ENCODE measurements at regions not wholly inside any gene's neighbourhood (a gene's known extent, or its start where the extent isn't known, plus 50 kb on each side); places are given as distances from the start of the nearest gene placed in this dataset.

DNA sequence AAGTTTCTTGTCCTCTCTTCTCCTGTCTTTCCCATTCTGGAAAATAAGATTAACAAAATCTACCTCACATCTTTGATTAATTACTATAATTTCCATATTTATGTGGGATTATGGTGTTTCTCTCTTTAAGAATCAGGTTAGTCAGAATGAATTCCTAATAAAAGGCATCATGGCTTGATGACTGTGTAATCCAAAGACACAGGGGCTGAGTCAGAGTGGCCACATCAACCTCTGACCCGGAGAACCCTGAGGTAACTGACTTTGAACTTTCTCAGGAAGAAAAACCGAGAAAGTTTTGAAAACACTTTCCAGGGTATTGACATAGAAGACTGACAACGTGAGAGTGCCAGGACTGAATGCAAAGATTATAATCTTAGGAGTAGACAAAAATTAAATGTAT, 170.3 kb upstream of the MCTP2 start:
- H3K4me1 Mint-ChIP-seq (ENCODE audit: low read depth in 2 of 2): peaks cover 7 to 12% of the 10 kb centered on the region in 2 donors
- H3K4me3 Mint-ChIP-seq: no peak overlapping the region
- ATAC-seq (no peak), DNase-seq (ENCODE audit: low spot score) (no peak)
- H3K36me3 Mint-ChIP-seq: no peaks in the 10 kb centered on the region
- H3K27ac Mint-ChIP-seq: no peak overlapping the region
- no peaks in the 10 kb centered on the region for H3K9me3 Mint-ChIP-seq
- peaks cover 24 to 45% of the 10 kb centered on the region in 2 donors for H3K27me3 Mint-ChIP-seq

DNA sequence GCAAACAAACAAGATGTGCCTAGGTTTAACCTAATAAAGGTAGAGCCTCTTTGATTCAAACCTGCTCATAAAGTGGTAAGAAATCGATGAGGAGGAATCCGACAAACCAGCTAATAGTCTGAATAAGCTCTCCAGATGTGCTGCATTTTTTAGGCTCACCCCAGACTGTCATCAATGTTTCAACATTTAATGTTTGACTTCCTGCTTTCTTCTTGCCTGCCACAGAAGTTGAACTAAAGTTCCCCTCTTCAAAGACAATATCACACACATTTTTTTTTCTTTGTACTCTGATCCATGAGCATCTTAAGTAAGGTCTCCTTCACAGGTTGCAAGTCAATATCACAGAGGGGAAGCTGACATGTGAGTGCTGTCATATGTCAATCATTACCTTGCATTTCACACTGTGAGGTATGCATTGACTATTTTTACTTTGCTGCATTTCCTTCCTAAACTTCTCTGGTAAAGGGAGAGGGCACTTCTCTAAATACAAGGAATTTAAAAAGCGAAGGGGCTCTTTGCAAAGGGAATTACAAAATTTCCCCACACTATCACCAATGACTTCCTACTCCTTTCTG, 172.3 kb upstream of the MCTP2 start:
- Mint-ChIP-seq H3K9me3 (no peaks in the 10 kb centered on the region), H3K36me3 (no peaks in the 10 kb centered on the region), H3K27me3 (peaks cover 20 to 33% of the 10 kb centered on the region in 2 donors), H3K4me1 (ENCODE audit: low read depth in 2 of 2) (peaks cover 7 to 12% of the 10 kb centered on the region in 2 donors), H3K27ac (no peak overlapping the region), H3K4me3 (no peak overlapping the region)
- DNase-seq (ENCODE audit: low spot score) (no peak), ATAC-seq (no peak)

DNA sequence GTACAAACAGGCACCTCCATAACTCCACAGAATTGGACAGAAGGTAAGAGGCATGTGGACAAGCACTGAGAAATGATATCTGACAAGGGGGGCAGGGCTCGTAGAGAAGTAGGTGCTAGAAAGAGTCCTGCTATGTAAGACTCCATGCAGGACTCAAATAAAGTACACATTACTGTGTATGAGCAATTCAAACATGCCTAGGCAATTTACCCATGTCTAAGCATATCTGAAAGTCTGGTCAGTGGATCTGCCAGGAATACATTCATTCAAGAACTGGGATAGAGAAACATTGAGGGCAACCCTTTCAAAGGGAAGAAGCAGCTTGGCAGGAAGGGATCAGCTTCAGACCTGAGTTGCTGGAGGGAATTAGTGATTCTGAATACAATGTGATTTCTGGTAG, 174.1 kb upstream of the MCTP2 start:
- Mint-ChIP-seq H3K9me3 (no peaks in the 10 kb centered on the region), H3K4me3 (peak overlapping the region; percentile 2), H3K36me3 (no peaks in the 10 kb centered on the region), H3K27ac (peak overlapping the region in 1 of 2 donors; percentile 6), H3K4me1 (ENCODE audit: low read depth in 2 of 2) (peaks cover 7 to 12% of the 10 kb centered on the region in 2 donors), H3K27me3 (peaks cover 19 to 26% of the 10 kb centered on the region in 2 donors)
- ATAC-seq (no peak), DNase-seq (ENCODE audit: low spot score) (no peak)

DNA sequence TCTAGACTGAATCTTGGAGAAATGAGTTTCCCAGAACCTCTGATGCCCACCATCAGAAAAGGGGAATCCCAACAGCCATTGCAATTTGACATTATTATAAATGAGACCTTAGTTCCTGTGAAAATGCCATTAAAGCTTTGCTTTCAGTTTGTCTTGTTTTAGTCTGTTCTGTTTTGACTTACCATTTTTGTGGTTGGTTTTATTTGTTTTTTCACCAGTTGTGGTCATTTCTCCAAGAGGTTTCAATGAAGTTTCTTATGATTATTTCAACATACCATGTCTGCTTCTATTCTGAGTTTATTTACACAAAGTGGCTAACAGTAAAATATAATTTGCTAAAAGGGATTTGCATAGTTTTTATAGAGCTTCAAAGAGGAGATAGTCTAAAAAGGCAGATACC, 175.0 kb upstream of the MCTP2 start:
- Mint-ChIP-seq H3K4me3 (peak overlapping the region; percentile 2), H3K27ac (peak overlapping the region in 1 of 2 donors; percentile 6), H3K4me1 (ENCODE audit: low read depth in 2 of 2) (peaks cover 7 to 12% of the 10 kb centered on the region in 2 donors), H3K27me3 (peaks cover 19% of the 10 kb centered on the region in 2 donors), H3K9me3 (no peaks in the 10 kb centered on the region), H3K36me3 (no peaks in the 10 kb centered on the region)
- ATAC-seq: peak in 1 of 2 donors; percentile 63
- DNase-seq (ENCODE audit: low spot score): no peak

DNA sequence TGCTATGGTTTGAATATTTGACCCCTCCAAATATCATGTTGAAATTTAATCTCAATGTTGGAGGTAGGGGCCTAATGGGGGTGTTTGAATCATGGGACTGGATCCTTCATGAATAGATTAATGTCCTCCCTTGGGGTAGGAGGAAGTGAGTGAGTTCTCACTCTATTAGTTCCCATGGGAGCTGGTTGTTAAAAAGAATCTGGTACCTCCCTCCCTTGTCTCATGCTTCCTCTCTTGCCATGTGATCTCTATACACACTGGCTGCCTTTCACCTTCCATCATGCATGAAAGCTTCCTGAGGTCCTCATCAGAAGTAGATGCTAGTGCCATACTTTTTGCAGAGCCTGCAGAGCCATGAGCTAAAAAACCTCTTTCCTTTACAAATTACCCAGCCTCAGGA, 177.7 kb upstream of the MCTP2 start:
- H3K4me3 Mint-ChIP-seq: no peak overlapping the region
- ATAC-seq (no peak), DNase-seq (ENCODE audit: low spot score) (no peak)
- H3K36me3 Mint-ChIP-seq: no peaks in the 10 kb centered on the region
- peaks cover 10 to 19% of the 10 kb centered on the region in 2 donors for H3K27me3 Mint-ChIP-seq
- peaks cover 7 to 12% of the 10 kb centered on the region in 2 donors for H3K4me1 Mint-ChIP-seq (ENCODE audit: low read depth in 2 of 2)
- H3K9me3 Mint-ChIP-seq: no peaks in the 10 kb centered on the region
- H3K27ac Mint-ChIP-seq: no peak overlapping the region

DNA sequence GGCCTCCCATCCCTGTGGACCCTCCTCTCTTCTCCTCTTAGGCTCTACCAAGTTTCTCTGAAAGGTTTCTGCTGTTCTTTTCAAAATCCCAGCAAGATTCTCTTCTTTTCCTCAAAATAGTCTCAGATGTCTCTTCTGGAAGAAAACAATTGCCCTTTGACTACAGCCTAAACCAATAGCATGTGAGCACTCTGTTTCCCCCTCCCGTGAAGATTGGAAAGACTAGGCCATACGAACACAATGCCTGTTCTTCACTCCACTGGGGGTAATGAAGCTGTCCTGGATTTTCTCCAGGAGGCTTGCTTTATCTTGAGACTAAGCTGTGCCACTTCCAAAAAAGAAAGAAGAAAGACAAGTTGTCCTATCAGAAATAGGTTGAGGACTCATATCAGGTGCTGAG, 178.7 kb upstream of the MCTP2 start:
- Mint-ChIP-seq H3K27me3 (peaks cover 8 to 18% of the 10 kb centered on the region in 2 donors), H3K4me3 (no peak overlapping the region), H3K27ac (no peak overlapping the region), H3K4me1 (ENCODE audit: low read depth in 2 of 2) (peaks cover 7 to 12% of the 10 kb centered on the region in 2 donors), H3K36me3 (no peaks in the 10 kb centered on the region), H3K9me3 (no peaks in the 10 kb centered on the region)
- ATAC-seq: no peak
- DNase-seq (ENCODE audit: low spot score): no peak

DNA sequence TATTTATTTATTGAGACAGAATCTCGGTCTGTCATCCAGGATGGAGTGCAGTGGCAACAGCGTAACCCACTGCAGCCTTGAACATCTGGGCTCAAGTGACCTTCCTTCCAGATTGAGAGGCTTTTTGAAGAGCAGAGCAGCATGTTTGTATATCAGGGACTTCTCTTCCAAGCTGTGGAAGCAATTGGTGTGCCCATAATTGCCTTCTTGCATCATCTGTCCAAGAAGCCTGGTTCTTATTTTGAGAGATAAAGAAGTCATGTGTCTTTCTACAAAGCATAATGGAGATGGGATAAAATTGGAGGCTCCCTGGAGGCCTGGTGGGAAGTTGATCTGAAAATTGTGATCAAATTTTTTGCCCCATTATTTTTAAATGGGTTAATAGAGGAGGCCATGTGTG, 183.8 kb upstream of the MCTP2 start:
- DNase-seq (ENCODE audit: low spot score): no peak
- ATAC-seq: no peak
- Mint-ChIP-seq H3K27me3 (peaks cover 4 to 9% of the 10 kb centered on the region in 2 donors), H3K27ac (no peak overlapping the region), H3K9me3 (no peaks in the 10 kb centered on the region), H3K4me1 (ENCODE audit: low read depth in 2 of 2) (no peaks in the 10 kb centered on the region), H3K36me3 (no peaks in the 10 kb centered on the region), H3K4me3 (no peak overlapping the region)

DNA sequence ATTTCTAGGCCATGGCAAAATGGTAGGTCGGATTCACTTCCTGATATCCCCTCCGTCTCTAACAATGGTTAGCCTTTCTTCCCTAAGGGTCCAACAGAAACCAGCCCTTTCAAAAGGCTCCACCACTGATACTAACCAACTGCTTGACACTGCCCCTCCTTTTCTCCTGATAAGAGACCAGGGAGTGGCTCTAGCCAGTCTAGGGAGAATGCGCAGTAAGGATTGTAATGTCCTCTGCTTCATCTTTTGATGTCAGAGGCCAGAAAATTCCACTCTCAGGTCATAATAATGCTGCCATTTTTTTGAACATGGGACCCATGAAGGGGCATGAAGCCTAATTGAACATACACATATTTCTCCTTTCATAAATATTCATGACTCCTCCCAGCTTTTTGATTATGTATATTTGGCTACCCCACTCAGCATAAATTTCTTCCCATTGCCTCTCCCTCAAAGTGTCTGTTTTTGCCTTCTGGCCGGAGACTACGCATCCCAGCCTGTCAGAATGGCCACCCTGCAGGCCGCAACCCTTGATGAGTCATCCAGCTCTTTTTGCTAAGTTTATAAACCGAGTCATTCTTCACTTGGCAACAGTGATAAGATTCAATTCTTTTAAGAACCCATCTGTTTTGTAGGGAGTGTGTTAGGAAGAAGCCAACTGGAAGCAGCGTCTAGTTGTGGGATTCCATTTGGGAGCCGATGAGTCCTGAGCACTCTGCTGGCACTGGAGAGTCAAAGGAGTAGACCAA, 189.0 kb upstream of the MCTP2 start:
- peaks cover 28% of the 10 kb centered on the region in 2 donors for H3K27me3 Mint-ChIP-seq
- no peaks in the 10 kb centered on the region for H3K4me1 Mint-ChIP-seq (ENCODE audit: low read depth in 2 of 2)
- H3K4me3 Mint-ChIP-seq: no peak overlapping the region
- H3K36me3 Mint-ChIP-seq: no peaks in the 10 kb centered on the region
- H3K27ac Mint-ChIP-seq: no peak overlapping the region
- DNase-seq (ENCODE audit: low spot score) (no peak), ATAC-seq (no peak)
- no peaks in the 10 kb centered on the region for H3K9me3 Mint-ChIP-seq

DNA sequence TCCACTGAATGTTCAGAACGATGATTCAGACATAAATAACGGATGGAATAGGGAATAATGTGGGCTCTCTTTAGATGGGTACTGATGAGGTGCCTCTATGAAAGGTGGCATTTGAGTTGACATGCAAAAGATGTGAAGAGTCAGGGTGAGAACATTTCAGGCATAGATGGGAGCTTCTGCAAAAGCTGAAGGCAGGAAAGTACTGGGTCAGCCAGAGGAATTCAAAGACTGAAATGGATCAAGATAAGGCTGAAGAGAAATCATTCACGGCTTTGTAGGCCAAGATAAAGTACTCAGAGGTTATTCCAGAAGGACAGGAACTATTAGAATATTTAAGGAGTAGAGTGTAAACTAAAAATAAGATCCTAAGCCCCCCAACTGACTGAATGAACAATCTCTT, 189.6 kb upstream of the MCTP2 start:
- H3K4me3 Mint-ChIP-seq: no peak overlapping the region
- no peak overlapping the region for H3K27ac Mint-ChIP-seq
- no peaks in the 10 kb centered on the region for H3K4me1 Mint-ChIP-seq (ENCODE audit: low read depth in 2 of 2)
- ATAC-seq (no peak), DNase-seq (ENCODE audit: low spot score) (no peak)
- H3K9me3 Mint-ChIP-seq: no peaks in the 10 kb centered on the region
- H3K27me3 Mint-ChIP-seq: peaks cover 31% of the 10 kb centered on the region in 2 donors
- H3K36me3 Mint-ChIP-seq: no peaks in the 10 kb centered on the region

DNA sequence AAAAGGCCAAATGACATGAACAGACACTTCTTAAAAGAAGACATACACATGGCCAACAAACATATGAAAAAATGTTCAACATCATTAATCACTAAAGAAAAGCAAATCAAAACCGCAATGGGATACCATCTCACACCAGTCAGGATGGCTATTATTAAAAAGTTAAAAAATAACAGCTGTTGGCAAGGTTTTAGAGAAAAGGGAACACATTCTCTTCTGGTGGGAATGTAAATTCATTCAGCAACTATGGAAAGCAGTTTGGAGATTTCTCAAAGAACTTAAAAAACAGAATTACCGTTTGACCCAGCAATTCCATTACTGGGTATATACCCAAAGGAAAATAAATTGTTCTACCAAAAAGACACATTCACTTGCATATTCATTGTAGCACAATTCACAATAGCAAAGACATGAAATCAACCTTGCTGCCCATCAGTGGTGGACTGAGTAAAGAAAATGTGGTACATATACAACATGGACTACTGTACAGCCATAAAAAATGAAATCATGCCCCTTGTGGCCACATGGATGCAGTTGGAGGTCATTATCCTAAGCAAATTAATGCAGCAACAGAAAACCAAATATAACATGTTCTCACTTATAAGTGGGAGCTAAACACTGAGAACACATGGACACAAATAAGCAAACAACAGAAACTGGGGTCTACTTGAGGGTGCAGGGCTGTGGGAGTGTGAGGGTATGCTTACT, 190.7 kb upstream of the MCTP2 start:
- H3K36me3 Mint-ChIP-seq: no peaks in the 10 kb centered on the region
- H3K9me3 Mint-ChIP-seq: no peaks in the 10 kb centered on the region
- no peak overlapping the region for H3K27ac Mint-ChIP-seq
- DNase-seq (ENCODE audit: low spot score): no peak
- no peak overlapping the region for H3K4me3 Mint-ChIP-seq
- H3K27me3 Mint-ChIP-seq: peaks cover 36 to 41% of the 10 kb centered on the region in 2 donors
- H3K4me1 Mint-ChIP-seq (ENCODE audit: low read depth in 2 of 2): no peaks in the 10 kb centered on the region
- no peak for ATAC-seq

DNA sequence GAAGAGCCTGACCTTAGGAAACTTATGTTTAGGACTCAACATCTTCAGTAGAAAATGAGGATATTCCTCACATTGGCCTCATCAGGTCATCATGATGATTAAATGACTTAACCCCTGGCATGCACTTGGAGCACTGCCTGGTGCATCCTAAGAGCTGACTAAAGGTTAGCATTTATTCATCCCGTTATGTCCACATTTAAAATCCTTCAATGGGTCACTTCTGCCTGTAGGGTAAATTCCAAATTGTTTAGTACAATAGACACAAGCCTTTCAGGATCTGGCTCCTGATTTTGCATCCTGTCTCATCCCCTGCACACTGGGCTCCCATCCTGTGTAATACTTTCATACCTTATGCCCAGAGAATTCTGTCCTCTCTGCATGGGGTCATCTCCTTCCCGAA, 195.2 kb upstream of the MCTP2 start:
- DNase-seq (ENCODE audit: low spot score) (no peak), ATAC-seq (no peak)
- H3K27ac Mint-ChIP-seq: no peak overlapping the region
- H3K36me3 Mint-ChIP-seq: no peaks in the 10 kb centered on the region
- H3K9me3 Mint-ChIP-seq: no peaks in the 10 kb centered on the region
- no peak overlapping the region for H3K4me3 Mint-ChIP-seq
- H3K4me1 Mint-ChIP-seq (ENCODE audit: low read depth in 2 of 2): no peaks in the 10 kb centered on the region
- peaks cover 37 to 46% of the 10 kb centered on the region in 2 donors for H3K27me3 Mint-ChIP-seq

DNA sequence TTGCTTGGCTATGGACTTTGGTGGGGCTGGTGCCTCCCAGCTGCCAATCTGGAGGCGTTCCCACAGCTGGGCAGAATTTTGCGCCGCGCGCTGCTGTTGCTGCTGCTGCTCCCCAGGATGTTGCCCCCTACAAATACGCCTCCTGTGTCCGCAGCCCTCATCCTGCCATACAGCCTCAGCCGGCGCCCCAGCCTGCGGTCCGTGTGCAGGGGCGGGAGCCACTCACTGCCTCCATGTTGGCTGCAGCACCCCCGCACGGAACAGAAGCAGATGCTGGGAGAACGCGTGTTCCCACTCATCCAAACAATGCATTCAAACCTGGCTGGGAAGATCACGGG, 197.7 kb upstream of the MCTP2 start:
- Mint-ChIP-seq H3K27me3 (peaks cover 32 to 54% of the 10 kb centered on the region in 2 donors), H3K36me3 (no peaks in the 10 kb centered on the region), H3K9me3 (no peaks in the 10 kb centered on the region), H3K4me3 (no peak overlapping the region), H3K4me1 (ENCODE audit: low read depth in 2 of 2) (no peaks in the 10 kb centered on the region), H3K27ac (no peak overlapping the region)
- no peak for ATAC-seq
- DNase-seq (ENCODE audit: low spot score): no peak

DNA sequence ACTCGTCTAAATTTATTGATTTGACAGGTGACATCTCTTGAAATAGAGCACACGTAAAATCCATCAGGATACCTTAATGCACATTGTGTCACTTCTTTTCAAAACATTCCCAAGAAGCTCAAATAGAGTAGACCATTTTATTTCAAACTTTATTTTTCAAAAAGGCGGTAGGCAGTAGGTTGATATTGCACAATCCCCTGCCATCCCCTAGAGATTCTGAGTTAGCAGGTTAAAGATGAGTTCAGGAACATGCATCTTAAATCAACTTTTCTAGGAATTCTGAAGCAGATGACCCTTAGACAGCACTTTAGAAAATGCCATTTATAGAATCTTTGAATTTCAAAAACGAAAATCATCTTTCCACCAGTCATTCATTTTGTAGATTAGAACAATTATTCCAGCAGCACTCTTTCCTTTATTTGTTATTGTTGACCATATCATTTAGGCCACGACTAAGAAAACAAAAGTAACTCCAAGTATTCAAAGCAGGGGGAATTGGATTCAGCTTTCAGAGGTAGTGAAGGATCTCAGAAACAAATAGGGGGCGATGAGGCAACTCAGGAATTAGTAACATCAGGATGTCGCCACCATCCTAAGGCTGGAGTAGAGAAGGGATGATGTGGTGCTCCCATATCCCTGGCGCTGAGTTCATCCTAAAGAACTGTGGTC, 198.2 kb upstream of the MCTP2 start:
- Mint-ChIP-seq H3K27ac (no peak overlapping the region), H3K4me1 (ENCODE audit: low read depth in 2 of 2) (no peaks in the 10 kb centered on the region), H3K36me3 (no peaks in the 10 kb centered on the region), H3K9me3 (no peaks in the 10 kb centered on the region), H3K27me3 (peaks cover 31 to 56% of the 10 kb centered on the region in 2 donors), H3K4me3 (no peak overlapping the region)
- DNase-seq (ENCODE audit: low spot score) (no peak), ATAC-seq (no peak)

DNA sequence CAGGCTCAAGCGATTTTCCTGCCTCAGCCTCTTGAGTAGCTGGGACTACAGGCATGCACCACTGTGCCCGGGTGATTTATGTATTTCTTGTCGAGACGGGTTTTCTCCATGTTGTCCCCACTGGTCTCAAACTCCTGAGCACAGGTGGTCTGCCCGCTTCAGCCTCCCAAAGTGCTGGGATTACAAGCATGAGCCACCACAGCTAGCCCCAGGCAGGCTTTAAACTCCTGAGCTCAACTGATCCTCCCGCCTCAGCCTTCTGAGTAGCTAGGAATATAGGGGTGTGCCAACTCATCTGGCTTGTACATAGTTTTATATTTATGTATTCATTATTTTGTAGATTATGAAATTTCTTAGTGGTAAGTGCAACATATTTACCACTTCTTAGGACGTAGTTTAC, 198.8 kb upstream of the MCTP2 start:
- no peaks in the 10 kb centered on the region for H3K36me3 Mint-ChIP-seq
- H3K9me3 Mint-ChIP-seq: no peaks in the 10 kb centered on the region
- peaks cover 31 to 56% of the 10 kb centered on the region in 2 donors for H3K27me3 Mint-ChIP-seq
- H3K4me1 Mint-ChIP-seq (ENCODE audit: low read depth in 2 of 2): no peaks in the 10 kb centered on the region
- DNase-seq (ENCODE audit: low spot score) (no peak), ATAC-seq (no peak)
- no peak overlapping the region for H3K4me3 Mint-ChIP-seq
- no peak overlapping the region for H3K27ac Mint-ChIP-seq
